HEK293 (cell line): ENCODE measurements at regions not wholly inside any gene's neighbourhood (a gene's known extent, or its start where the extent isn't known, plus 50 kb on each side); places are given as distances from the start of the nearest gene placed in this dataset.
"Not testable (repeated sequence)": the region's sequence is repeated elsewhere in the genome, so short reads cannot be mapped to it uniquely, and the experiment has no call there.

Experiments
- CTCF ChIA-PET: fragments of 350-600 bp; formaldehyde crosslinking; extraction: SDS; loops from one replicate; lab custom pipeline; 2021; ENCODE audit warnings: antibody characterized with exemption; lab: Yijun Ruan, JAX
- POLR2A ChIA-PET: fragments of 300-600 bp; formaldehyde crosslinking; extraction: SDS; loops from one replicate; lab custom pipeline; 2020; ENCODE audit warnings: antibody characterized with exemption, inconsistent platforms; lab: Yijun Ruan, JAX
- H3K27ac ChIP-seq: fragments of 200-500 bp; sonication (Bioruptor generic); 2 replicates; pipeline ENCODE4 v1.5.1; 2014; ENCODE audit warnings: low read depth, low read length, control low read depth, inconsistent platforms; ENCODE audit errors: extremely low read depth
- H3K36me3 ChIP-seq, 2 experiments: fragments of 200-500 bp in 1 of 2; sonication (Bioruptor generic) in 1 of 2; 1 replicate in 1 of 2; 2 replicates in 1 of 2; pipeline ENCODE4 v1.5.1; 2014 to 2017; ENCODE audit warnings: inconsistent platforms in 2 of 2, low read length in 2 of 2; ENCODE audit not compliant: control insufficient read depth in 2 of 2, insufficient read depth in 1 of 2
- H3K4me1 ChIP-seq: fragments of 200-500 bp; sonication (Bioruptor generic); 2 replicates; pipeline ENCODE4 v1.5.1; 2014; ENCODE audit warnings: mild to moderate bottlenecking, low read length, inconsistent platforms; ENCODE audit not compliant: control insufficient read depth, insufficient read depth
- H3K4me3 ChIP-seq: 2 replicates; pipeline ENCODE4 v1.5.1; 2011; ENCODE audit warnings: low read depth, mild to moderate bottlenecking, control low read depth, low read length, moderate library complexity
- H3K9me3 ChIP-seq: fragments of 200-500 bp; sonication (Bioruptor generic); 2 replicates; pipeline ENCODE4 v1.5.1; 2014; ENCODE audit warnings: low read depth, low read length, inconsistent platforms; ENCODE audit not compliant: control insufficient read depth, insufficient read depth
- EGR2 ChIP-seq: fragments of 450-650 bp; formaldehyde crosslinking; IDR thresholded peaks from 2 replicates; pipeline ENCODE4 v1.5.1; 2016; ENCODE audit warnings: low read depth, missing biosample characterization, missing genetic modification characterization
- GLIS2 ChIP-seq: fragments of 450-650 bp; formaldehyde crosslinking; IDR thresholded peaks from 2 replicates; pipeline ENCODE4 v1.5.1; 2016; ENCODE audit warnings: missing biosample characterization, missing genetic modification characterization
- YY1 ChIP-seq: fragments of 450-650 bp; formaldehyde crosslinking; IDR thresholded peaks from 2 replicates; pipeline ENCODE4 v1.5.1; 2018; ENCODE audit warnings: missing biosample characterization, missing genetic modification characterization
- ZNF37A ChIP-seq: fragments of 450-650 bp; IDR thresholded peaks from 2 replicates; pipeline ENCODE4 v1.5.1; 2018; ENCODE audit warnings: missing biosample characterization, missing genetic modification characterization
- ZNF677 ChIP-seq: fragments of 450-650 bp; IDR thresholded peaks from 2 replicates; pipeline ENCODE4 v1.5.0; 2018; ENCODE audit warnings: missing biosample characterization, mild to moderate bottlenecking, missing genetic modification characterization, moderate library complexity
- ZNF701 ChIP-seq: fragments of 450-650 bp; formaldehyde crosslinking; IDR thresholded peaks from 2 replicates; pipeline ENCODE4 v1.5.1; 2016; ENCODE audit warnings: missing biosample characterization, missing genetic modification characterization
- ZNF785 ChIP-seq: fragments of 450-650 bp; formaldehyde crosslinking; IDR thresholded peaks from 2 replicates; pipeline ENCODE4 v1.5.1; 2016; ENCODE audit warnings: missing biosample characterization, missing genetic modification characterization
- ZSCAN30 ChIP-seq: fragments of 450-650 bp; IDR thresholded peaks from 2 replicates; pipeline ENCODE4 v1.5.1; 2018; ENCODE audit warnings: missing biosample characterization, mild to moderate bottlenecking, missing genetic modification characterization, moderate library complexity
- TF ChIP-seq, protein P1 (sequence below): fragments of 450-650 bp; IDR thresholded peaks from 2 replicates; pipeline ENCODE4 v1.5.1; 2018; ENCODE audit warnings: missing biosample characterization, mild to moderate bottlenecking, missing genetic modification characterization
- TF ChIP-seq, protein P2 (sequence below): fragments of 450-650 bp; formaldehyde crosslinking; IDR thresholded peaks from 2 replicates; pipeline ENCODE4 v1.5.1; 2016; ENCODE audit warnings: missing biosample characterization, missing genetic modification characterization, borderline replicate concordance
- TF ChIP-seq, protein P3 (sequence below): fragments of 450-650 bp; formaldehyde crosslinking; IDR thresholded peaks from 2 replicates; pipeline ENCODE4 v1.5.1; 2017; ENCODE audit warnings: missing biosample characterization, missing genetic modification characterization
- TF ChIP-seq, protein P4 (sequence below): fragments of 450-650 bp; formaldehyde crosslinking; IDR thresholded peaks from 2 replicates; pipeline ENCODE4 v1.5.1; 2017; ENCODE audit warnings: missing biosample characterization, missing genetic modification characterization
- TF ChIP-seq, protein P5 (sequence below): fragments of 450-650 bp; formaldehyde crosslinking; IDR thresholded peaks from 2 replicates; pipeline ENCODE4 v1.5.1; 2017; ENCODE audit warnings: missing biosample characterization, missing genetic modification characterization
- TF ChIP-seq, protein P6 (sequence below): fragments of 450-650 bp; IDR thresholded peaks from 2 replicates; pipeline ENCODE4 v1.5.1; 2018; ENCODE audit warnings: missing biosample characterization, missing genetic modification characterization
- TF ChIP-seq, protein P7 (sequence below): fragments of 450-650 bp; formaldehyde crosslinking; IDR thresholded peaks from 2 replicates; pipeline ENCODE4 v1.5.1; 2016; ENCODE audit warnings: missing biosample characterization, missing genetic modification characterization
- TF ChIP-seq, protein P8 (sequence below): fragments of 450-650 bp; formaldehyde crosslinking; IDR thresholded peaks from 2 replicates; pipeline ENCODE4 v1.5.1; 2016; ENCODE audit warnings: missing biosample characterization, missing genetic modification characterization

DNA sequence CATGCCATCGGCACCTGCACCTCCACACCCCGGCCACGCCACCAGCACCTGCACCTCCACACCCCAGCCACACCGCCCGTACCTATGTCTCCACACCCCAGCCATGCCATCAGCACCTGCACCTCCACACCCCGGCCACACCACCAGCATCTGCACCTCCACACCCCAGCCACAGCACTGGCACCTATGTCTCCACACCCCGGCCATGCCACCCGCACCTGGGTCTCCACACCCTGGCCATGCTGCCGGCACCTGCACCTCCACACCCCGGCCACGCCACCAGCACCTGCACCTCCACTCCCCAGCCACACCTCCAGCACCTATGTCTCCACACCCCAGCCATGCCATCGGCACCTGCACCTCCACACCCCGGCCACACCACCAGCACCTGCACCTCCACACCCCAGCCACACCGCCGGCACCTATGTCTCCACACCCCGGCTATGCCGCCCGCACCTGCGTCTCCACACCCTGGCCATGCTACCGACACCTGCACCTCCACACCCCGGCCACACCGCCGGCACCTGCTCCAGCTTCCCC, 390.3 kb upstream of the MYT1L start:
- Histone ChIP-seq H3K4me1 (no peaks in the 10 kb centered on the region), H3K4me3 (no peak overlapping the region), H3K9me3 (no peaks in the 10 kb centered on the region), H3K27ac (no peak overlapping the region), H3K36me3 (no peaks in the 10 kb centered on the region)
- no peak for TF ChIP-seq GLIS2 (tag by site-specific recombination)
- no peak for TF ChIP-seq ZNF677 (tag by site-specific recombination)
- TF ChIP-seq, protein P1, sequence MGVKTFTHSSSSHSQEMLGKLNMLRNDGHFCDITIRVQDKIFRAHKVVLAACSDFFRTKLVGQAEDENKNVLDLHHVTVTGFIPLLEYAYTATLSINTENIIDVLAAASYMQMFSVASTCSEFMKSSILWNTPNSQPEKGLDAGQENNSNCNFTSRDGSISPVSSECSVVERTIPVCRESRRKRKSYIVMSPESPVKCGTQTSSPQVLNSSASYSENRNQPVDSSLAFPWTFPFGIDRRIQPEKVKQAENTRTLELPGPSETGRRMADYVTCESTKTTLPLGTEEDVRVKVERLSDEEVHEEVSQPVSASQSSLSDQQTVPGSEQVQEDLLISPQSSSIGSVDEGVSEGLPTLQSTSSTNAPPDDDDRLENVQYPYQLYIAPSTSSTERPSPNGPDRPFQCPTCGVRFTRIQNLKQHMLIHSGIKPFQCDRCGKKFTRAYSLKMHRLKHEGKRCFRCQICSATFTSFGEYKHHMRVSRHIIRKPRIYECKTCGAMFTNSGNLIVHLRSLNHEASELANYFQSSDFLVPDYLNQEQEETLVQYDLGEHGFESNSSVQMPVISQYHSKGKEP (tag by site-specific recombination), result no peak
- no peak for TF ChIP-seq ZNF37A (tag by site-specific recombination)
- no peak for TF ChIP-seq EGR2
- TF ChIP-seq, protein P2, sequence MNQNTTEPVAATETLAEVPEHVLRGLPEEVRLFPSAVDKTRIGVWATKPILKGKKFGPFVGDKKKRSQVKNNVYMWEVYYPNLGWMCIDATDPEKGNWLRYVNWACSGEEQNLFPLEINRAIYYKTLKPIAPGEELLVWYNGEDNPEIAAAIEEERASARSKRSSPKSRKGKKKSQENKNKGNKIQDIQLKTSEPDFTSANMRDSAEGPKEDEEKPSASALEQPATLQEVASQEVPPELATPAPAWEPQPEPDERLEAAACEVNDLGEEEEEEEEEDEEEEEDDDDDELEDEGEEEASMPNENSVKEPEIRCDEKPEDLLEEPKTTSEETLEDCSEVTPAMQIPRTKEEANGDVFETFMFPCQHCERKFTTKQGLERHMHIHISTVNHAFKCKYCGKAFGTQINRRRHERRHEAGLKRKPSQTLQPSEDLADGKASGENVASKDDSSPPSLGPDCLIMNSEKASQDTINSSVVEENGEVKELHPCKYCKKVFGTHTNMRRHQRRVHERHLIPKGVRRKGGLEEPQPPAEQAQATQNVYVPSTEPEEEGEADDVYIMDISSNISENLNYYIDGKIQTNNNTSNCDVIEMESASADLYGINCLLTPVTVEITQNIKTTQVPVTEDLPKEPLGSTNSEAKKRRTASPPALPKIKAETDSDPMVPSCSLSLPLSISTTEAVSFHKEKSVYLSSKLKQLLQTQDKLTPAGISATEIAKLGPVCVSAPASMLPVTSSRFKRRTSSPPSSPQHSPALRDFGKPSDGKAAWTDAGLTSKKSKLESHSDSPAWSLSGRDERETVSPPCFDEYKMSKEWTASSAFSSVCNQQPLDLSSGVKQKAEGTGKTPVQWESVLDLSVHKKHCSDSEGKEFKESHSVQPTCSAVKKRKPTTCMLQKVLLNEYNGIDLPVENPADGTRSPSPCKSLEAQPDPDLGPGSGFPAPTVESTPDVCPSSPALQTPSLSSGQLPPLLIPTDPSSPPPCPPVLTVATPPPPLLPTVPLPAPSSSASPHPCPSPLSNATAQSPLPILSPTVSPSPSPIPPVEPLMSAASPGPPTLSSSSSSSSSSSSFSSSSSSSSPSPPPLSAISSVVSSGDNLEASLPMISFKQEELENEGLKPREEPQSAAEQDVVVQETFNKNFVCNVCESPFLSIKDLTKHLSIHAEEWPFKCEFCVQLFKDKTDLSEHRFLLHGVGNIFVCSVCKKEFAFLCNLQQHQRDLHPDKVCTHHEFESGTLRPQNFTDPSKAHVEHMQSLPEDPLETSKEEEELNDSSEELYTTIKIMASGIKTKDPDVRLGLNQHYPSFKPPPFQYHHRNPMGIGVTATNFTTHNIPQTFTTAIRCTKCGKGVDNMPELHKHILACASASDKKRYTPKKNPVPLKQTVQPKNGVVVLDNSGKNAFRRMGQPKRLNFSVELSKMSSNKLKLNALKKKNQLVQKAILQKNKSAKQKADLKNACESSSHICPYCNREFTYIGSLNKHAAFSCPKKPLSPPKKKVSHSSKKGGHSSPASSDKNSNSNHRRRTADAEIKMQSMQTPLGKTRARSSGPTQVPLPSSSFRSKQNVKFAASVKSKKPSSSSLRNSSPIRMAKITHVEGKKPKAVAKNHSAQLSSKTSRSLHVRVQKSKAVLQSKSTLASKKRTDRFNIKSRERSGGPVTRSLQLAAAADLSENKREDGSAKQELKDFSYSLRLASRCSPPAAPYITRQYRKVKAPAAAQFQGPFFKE (tag by site-specific recombination), result no peak
- TF ChIP-seq, protein P3, sequence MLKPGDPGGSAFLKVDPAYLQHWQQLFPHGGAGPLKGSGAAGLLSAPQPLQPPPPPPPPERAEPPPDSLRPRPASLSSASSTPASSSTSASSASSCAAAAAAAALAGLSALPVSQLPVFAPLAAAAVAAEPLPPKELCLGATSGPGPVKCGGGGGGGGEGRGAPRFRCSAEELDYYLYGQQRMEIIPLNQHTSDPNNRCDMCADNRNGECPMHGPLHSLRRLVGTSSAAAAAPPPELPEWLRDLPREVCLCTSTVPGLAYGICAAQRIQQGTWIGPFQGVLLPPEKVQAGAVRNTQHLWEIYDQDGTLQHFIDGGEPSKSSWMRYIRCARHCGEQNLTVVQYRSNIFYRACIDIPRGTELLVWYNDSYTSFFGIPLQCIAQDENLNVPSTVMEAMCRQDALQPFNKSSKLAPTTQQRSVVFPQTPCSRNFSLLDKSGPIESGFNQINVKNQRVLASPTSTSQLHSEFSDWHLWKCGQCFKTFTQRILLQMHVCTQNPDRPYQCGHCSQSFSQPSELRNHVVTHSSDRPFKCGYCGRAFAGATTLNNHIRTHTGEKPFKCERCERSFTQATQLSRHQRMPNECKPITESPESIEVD, result no peak
- TF ChIP-seq, protein P4, sequence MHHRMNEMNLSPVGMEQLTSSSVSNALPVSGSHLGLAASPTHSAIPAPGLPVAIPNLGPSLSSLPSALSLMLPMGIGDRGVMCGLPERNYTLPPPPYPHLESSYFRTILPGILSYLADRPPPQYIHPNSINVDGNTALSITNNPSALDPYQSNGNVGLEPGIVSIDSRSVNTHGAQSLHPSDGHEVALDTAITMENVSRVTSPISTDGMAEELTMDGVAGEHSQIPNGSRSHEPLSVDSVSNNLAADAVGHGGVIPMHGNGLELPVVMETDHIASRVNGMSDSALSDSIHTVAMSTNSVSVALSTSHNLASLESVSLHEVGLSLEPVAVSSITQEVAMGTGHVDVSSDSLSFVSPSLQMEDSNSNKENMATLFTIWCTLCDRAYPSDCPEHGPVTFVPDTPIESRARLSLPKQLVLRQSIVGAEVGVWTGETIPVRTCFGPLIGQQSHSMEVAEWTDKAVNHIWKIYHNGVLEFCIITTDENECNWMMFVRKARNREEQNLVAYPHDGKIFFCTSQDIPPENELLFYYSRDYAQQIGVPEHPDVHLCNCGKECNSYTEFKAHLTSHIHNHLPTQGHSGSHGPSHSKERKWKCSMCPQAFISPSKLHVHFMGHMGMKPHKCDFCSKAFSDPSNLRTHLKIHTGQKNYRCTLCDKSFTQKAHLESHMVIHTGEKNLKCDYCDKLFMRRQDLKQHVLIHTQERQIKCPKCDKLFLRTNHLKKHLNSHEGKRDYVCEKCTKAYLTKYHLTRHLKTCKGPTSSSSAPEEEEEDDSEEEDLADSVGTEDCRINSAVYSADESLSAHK (tag by site-specific recombination), result no peak
- TF ChIP-seq YY1 (tag by site-specific recombination), result no peak
- TF ChIP-seq, protein P5, sequence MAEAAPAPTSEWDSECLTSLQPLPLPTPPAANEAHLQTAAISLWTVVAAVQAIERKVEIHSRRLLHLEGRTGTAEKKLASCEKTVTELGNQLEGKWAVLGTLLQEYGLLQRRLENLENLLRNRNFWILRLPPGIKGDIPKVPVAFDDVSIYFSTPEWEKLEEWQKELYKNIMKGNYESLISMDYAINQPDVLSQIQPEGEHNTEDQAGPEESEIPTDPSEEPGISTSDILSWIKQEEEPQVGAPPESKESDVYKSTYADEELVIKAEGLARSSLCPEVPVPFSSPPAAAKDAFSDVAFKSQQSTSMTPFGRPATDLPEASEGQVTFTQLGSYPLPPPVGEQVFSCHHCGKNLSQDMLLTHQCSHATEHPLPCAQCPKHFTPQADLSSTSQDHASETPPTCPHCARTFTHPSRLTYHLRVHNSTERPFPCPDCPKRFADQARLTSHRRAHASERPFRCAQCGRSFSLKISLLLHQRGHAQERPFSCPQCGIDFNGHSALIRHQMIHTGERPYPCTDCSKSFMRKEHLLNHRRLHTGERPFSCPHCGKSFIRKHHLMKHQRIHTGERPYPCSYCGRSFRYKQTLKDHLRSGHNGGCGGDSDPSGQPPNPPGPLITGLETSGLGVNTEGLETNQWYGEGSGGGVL (tag by site-specific recombination), result no peak
- TF ChIP-seq, protein P6, sequence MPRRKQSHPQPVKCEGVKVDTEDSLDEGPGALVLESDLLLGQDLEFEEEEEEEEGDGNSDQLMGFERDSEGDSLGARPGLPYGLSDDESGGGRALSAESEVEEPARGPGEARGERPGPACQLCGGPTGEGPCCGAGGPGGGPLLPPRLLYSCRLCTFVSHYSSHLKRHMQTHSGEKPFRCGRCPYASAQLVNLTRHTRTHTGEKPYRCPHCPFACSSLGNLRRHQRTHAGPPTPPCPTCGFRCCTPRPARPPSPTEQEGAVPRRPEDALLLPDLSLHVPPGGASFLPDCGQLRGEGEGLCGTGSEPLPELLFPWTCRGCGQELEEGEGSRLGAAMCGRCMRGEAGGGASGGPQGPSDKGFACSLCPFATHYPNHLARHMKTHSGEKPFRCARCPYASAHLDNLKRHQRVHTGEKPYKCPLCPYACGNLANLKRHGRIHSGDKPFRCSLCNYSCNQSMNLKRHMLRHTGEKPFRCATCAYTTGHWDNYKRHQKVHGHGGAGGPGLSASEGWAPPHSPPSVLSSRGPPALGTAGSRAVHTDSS (tag by site-specific recombination), result no peak
- TF ChIP-seq, protein P7, sequence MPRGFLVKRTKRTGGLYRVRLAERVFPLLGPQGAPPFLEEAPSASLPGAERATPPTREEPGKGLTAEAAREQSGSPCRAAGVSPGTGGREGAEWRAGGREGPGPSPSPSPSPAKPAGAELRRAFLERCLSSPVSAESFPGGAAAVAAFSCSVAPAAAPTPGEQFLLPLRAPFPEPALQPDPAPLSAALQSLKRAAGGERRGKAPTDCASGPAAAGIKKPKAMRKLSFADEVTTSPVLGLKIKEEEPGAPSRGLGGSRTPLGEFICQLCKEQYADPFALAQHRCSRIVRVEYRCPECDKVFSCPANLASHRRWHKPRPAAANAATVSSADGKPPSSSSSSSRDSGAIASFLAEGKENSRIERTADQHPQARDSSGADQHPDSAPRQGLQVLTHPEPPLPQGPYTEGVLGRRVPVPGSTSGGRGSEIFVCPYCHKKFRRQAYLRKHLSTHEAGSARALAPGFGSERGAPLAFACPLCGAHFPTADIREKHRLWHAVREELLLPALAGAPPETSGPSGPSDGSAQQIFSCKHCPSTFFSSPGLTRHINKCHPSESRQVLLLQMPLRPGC, result no peak
- TF ChIP-seq, protein P8, sequence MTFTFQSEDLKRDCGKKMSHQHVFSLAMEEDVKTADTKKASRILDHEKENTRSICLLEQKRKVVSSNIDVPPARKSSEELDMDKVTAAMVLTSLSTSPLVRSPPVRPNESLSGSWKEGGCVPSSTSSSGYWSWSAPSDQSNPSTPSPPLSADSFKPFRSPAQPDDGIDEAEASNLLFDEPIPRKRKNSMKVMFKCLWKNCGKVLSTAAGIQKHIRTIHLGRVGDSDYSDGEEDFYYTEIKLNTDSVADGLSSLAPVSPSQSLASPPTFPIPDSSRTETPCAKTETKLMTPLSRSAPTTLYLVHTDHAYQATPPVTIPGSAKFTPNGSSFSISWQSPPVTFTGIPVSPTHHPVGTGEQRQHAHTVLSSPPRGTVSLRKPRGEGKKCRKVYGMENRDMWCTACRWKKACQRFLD (tag by site-specific recombination), result no peak
- TF ChIP-seq ZNF785, result no peak
- TF ChIP-seq ZSCAN30 (tag by site-specific recombination), result no peak
- TF ChIP-seq ZNF701, result no peak
- CTCF ChIA-PET, result no interaction called here
- POLR2A ChIA-PET, result no interaction called here

DNA sequence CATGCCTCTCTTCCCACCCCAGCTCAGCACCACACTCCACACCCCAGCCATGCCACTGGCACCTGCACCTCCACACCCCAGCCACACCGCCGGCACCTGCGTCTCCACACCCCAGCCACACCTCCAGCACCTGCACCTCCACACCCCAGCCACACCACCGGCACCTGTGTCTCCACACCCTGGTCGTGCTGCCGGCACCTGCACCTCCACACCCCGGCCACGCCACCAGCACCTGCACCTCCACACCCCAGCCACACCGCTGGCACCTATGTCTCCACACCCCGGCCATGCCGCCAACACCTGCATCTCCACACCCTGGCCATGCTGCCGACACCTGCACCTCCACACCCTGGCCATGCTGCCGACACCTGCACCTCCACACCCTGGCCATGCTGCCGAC, 389.7 kb upstream of the MYT1L start:
- H3K4me1 ChIP-seq, H3K4me3 ChIP-seq, H3K9me3 ChIP-seq, POLR2A ChIA-PET, H3K36me3 ChIP-seq, H3K27ac ChIP-seq, CTCF ChIA-PET: not testable (repeated sequence)
